ENCODE measurements at regions not wholly inside any gene's neighbourhood (a gene's known extent, or its start where the extent isn't known, plus 50 kb on each side); places are given as distances from the start of the nearest gene placed in this dataset.

DNA sequence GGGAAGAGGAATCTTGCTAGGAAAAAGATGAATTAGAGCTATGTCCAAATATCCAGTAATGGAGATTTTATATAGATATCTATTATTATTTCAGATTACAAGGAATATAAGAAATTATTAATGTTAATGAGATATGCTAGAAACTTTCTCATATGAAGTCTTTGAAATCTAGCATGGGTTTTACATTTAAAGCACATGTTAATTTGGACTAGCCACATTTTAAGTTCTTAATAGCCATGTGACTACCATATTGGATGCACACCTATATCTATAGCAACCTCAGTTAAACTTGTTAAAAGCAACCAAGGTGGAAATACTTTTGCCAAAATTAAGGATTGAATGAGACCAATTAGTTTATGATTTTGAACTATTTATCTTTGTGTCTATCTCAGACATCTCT is 86.7 kb upstream of the CNTNAP4 start:
- no peak for DNase-seq

DNA sequence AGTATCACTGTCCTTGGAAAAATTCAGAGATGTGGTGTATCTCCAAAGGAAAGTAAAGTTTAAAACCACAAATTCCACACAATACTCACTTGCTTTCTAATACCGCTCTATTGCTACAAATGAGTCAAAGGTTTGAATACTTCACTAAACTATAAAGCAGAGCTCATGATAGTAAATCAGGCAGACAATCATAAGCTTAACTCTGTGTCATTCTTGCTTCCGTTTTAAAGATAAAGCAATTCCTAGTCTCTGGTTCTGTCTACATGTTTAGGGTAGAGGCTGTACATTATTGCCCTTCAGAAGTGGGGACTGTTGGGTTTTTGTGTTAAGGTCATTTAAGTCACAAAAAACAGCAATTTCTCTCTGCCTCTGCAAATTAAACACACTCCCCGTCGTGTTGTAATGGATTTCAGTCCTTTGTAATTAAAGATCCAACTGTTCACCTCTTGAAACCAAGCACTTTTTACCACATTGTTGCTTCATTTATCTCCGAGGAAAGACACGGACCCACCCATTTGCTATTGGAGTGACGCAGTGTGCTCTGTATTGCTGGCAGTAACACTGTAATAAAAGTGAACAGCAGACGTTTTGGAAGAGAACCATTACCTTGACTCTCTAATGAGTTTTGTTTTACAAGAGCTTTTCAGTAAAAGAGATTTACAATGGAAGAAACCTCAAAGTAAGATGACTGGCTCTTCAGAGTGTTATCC is 83.1 kb upstream of the CNTNAP4 start:
- no peak for DNase-seq

DNA sequence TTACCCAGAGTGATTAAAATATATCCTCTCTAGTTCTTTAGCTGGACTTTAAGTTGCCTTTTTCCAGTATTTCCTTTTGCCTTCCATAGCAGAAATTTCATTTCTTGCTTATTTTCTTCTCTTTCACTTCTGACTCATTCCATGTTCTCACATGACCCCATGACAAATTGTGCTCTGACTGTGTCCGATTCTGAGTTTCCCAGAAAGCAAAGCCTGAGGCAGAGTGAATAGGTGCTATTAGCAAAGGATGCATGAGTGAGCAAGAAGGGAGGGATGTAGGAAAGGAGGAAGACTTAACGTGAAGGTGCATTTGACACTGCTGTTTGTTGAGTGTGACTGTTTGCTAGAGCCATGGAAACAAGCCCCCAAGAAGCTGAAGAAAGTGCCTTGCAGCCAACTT is 82.6 kb upstream of the CNTNAP4 start:
- peak; percentile 2 for DNase-seq

DNA sequence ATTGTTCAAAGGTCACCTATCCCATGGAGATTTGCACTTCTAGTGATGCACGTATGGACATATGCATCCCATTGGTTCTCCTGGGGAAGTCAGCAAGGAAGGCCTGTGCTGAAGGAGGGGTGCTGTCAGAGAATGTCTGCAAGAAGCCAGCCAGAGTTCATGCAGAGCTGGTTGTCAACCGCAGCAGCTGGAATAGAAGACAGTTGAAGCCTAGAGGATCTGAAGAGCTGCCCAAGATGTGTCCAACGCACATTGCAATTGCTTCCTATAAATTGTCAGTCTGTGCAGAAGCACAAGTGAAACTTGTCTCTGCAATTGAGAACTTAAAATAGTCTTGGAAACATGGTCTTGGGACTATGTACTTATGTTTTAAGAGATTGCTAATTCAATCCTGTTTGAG is 82.1 kb upstream of the CNTNAP4 start:
- no peak for DNase-seq

DNA sequence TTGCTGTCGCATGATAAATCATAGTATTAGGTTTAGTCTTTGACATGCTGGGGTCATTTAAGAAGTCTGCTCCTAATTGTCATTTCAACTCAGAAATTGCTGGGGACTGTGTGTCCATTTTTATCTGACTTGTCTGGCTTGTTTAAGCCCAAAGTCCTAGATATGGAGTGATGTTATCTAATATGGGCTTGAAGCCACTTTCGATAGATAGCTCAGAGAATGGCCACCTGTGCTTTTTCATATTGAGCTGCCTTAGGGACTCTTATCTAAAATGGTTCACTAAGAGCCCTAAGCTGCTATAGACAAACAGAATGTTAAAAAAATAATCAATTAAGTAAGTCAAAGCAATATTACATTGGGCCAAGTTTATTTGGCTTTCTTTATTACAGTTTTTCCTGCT is 81.6 kb upstream of the CNTNAP4 start:
- no peak for DNase-seq

DNA sequence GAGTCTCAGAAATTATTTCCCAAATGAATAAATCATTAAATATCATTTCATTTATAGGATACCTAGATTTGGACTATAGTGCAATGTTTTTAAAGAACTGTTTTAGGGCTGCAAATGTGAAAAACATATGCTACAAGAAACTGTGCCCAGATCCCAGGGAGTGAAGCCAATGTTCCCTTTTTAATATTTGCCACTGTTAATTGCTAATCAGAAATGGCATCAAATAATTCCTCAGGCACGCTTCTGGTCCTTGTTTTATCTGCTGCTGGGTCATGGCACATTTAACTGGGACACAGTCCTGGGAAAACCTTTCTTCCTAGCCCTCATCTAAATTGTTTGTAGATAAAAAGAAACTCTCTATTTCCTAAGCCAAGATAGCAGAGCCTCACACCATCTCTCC is 79.3 kb upstream of the CNTNAP4 start:
- DNase-seq: no peak

DNA sequence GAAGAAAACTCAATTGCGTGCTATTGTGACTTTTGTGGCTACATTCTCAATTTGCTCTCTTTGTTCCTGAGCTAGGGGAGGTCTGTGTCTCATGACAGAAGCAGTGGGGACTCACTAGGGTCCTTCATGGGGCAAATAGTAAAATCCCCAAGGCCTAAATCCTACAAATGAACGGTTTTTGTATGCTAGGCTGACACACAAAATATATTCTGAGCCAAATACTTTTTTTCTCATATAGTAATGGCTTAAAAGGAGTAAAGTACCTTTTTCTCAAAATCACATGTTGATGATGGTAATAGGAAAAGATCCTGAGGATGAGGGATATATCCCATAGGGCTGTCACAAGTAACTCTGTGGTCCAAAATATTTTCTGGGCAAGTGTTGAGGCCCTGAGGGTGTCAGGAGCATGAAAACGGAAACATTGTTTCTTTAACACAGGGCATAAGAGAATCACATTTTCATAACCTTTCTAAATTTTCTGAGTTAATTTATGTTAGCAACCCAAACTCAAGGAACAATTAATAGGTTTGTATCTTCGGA is 77.5 kb upstream of the CNTNAP4 start:
- DNase-seq: no peak

DNA sequence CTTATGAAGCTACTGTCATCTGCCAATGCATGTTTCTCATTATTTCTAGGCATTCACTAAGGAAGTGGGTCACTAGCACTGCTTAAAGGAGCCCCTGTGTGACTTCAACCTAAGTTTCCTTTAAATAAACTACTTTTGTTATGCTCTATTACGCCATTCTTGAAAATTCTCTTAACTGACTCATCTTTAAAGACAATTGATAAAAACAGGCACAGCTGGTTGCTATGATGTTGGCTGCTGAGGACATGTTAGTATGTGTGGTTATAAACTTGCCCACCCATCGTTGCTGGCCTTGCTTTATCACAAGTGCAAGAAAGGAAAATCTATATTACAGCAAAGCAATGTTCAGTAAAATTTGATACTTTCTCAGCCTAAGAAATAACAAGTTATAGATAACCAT is 75.8 kb upstream of the CNTNAP4 start:
- DNase-seq: no peak

DNA sequence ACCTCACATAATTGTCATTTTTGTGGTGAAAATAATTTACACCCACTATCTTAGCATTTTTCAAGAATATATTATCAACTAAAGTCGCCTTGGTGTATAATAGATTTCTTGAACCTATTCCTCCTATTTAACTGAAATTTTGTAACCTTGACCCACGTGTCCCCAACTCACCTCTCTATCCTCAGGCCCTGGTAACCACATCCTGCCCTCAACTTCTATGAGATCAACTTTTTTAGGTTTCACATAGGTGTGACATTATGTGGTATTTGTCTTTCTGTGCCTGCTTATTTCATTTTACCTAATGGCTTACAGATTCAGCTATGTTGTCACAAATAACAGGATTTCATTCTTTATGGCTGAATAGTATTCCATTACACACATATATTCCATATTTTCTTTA is 73.0 kb upstream of the CNTNAP4 start:
- no peak for DNase-seq

DNA sequence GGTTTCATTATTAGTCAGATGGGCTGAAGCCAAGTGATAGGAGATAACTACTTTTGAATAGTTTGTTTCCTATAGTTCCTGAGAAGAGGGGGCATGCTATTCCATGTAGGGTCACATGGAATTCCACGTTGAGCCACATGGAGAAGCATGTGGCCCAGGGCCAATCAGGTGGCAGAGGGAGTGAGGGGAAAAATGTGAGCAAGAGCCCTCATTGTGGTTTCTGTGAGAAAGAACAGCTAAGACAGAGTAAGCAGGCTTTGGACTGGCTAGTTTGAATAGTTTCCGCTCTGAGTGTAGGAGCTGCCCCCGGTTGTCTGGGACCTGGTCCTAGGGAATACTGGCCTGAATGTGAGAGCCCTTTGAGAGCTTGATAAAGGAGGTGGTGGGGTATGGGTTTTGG is 69.9 kb upstream of the CNTNAP4 start:
- DNase-seq: no peak

DNA sequence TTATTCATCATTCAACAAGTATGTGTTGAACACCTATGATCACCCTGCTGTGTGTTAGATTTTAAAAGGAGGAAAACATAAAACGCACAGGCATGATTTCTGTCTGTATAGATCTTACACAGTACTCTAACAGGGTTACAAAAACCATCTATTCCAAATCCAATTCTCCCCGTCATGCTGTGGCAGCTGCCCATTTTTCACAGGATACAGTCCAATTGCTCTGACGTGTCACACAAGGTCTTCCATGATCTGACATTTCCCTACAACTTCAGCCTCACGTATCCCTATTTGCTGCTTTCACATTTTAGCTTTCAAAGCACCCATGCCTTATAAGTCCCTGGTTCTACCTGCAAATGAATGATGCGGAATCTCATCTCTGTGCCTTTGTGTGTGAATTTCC is 67.0 kb upstream of the CNTNAP4 start:
- no peak for DNase-seq

DNA sequence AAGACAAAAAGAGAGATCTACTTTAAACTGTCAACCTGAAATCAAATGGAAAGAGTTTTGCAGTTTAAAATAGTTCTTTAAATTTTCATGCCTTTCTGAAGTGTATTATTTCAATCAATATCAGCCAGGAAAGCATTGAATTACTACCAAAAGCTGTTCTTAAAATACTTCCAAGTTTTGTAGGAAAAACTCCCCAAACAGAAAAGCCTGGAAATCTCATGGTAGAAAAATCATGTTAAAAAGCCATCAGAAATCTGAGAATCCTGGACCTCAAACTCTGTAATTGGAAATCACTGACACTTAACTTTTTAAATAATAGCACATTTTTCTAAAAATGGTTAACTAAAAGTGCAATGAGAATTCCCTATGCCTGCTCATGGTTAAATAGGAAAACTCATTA is 63.3 kb upstream of the CNTNAP4 start:
- DNase-seq: no peak

DNA sequence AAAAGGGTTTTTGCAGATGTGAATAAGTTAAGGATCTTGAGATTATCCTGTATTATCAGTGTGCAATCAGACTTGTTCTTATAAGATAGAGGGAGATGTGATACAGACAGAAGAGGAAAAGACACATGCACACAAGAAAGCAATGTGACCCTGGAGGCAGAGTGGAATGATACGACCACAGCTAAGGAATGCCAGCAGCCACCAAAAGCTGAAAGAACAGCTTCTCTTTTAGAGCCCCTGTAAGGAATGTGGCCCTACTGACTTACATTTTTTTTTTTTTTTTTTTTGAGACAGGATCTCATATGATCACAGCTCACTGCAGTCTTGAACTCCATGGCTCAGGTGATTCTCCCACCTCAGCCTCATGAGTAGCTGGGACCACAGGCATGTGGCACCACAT is 62.3 kb upstream of the CNTNAP4 start:
- DNase-seq: no peak

DNA sequence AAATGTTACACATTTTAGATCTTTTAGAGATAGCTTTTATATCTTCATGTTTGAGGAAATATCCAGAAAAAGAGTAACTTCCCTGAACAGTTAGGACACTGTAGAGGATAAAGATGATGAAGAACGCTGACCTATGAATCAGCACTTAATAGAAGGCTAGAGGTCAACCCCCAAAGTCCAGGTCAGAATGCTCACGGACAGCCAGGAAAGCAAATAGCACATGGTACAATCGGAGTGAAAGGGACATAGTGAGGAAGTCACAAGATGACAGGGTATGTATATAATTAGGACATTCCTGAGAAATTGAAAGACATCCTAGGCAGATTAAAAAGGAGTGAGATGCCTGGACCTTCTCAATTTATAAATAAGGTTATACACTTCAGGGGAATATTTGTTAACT is 55.1 kb upstream of the CNTNAP4 start:
- DNase-seq: no peak

DNA sequence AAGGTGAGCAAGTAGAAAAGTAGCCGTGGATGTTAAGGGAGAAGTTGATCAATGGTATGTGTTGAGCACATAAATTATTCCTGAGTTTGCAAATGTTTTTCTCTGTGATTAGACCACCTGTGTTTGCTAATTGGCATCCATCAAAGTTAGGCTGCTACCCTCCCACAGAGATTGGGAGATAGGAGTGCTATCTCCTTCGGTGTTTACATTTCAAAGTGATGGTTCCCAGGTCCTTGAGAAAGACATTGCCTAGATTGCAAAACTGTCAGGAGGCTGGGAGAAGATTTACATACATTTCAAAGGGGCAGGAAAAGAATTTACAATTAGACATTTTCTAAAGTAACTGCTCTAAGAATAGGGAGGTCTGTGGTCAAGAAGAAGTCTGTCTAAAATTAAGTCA is 54.3 kb upstream of the CNTNAP4 start:
- DNase-seq: no peak

DNA sequence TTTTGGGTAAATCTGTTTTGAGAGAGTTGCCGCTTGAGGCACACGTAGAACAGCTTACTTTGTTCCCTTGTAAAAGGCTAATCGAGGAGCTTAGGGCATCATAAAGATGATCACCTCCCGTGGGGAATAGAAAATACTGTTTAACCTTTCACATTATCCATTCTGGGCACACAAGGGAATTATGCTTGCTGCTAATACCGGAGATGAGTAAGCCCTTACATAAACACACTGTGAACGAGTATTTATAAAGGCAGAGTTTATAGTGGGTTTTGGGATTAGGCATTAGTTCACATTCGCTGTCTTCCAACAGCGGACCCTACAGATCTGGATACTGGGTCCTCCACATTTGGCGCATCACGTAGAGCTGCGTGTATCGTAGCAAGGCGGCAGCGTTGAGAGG is 51.2 kb upstream of the CNTNAP4 start:
- no peak for DNase-seq

DNA sequence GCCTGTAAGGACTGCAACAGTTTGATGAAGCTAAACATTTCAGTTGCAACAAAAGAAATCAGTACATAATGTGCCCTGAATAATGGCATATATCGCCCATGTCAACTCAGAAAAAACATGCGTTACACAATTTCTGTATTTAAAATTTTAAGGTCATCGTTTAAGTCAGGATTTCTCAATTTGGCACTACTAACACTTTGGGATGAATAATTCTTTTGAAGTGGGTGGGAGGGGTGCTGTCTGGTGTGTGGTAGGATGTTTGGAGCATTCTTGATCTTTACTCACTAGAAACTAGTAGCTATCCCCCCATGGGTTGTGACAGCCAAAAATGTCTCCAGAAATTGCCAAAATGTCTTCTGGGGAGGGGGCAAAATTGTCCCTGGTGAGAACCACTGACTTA is 50.7 kb upstream of the CNTNAP4 start:
- DNase-seq: no peak

Measured in fibroblast of skin of right biceps (primary cell).